HepG2 (cell line): ENCODE measurements at regions not wholly inside any gene's neighbourhood (a gene's known extent, or its start where the extent isn't known, plus 50 kb on each side); places are given as distances from the start of the nearest gene placed in this dataset.

Source experiments
- ADNP ChIP-seq: sonication (generic); formaldehyde crosslinking; IDR thresholded peaks from 2 replicates; pipeline ENCODE4 v1.4.0; 2020; ENCODE audit warnings: missing genetic modification reagents
- AHDC1 ChIP-seq: sonication (generic); formaldehyde crosslinking; IDR thresholded peaks from 2 replicates; pipeline ENCODE4 v1.5.1; 2020; ENCODE audit warnings: mild to moderate bottlenecking, missing genetic modification reagents, borderline replicate concordance
- BCL6 ChIP-seq: IDR thresholded peaks from 2 replicates; pipeline ENCODE4 v1.6.1; 2016; ENCODE audit warnings: missing genetic modification reagents, missing compliant biosample characterization
- CBX2 ChIP-seq, 2 experiments: fragments of 200-600 bp in 1 of 2; sonication (generic); formaldehyde crosslinking in 1 of 2; IDR thresholded peaks; 2 replicates each; pipeline versions ENCODE4 v1.7.0 to v1.8.1; 2018 to 2022; ENCODE audit warnings: low read depth in 2 of 2, low read length in 1 of 2, mild to moderate bottlenecking in 1 of 2, missing genetic modification reagents in 1 of 2
- DMAP1 ChIP-seq: IDR thresholded peaks from 2 replicates; pipeline ENCODE4 v1.6.1; 2016
- FOSL2 ChIP-seq: sonication (generic); formaldehyde crosslinking; IDR thresholded peaks from 2 replicates; pipeline ENCODE4 v1.4.0; 2020; ENCODE audit warnings: missing genetic modification reagents
- FOXA1 ChIP-seq, 2 experiments: fragments of 450-650 bp in 1 of 2; sonication (generic) in 1 of 2; formaldehyde crosslinking in 1 of 2; IDR thresholded peaks; 2 replicates each; pipeline versions ENCODE4 v1.4.0 to v1.6.1; 2016 to 2020; ENCODE audit warnings: missing genetic modification reagents in 1 of 2
- HDAC1 ChIP-seq: sonication (generic); formaldehyde crosslinking; IDR thresholded peaks from 2 replicates; pipeline ENCODE4 v1.5.1; 2020; ENCODE audit warnings: mild to moderate bottlenecking, missing genetic modification reagents
- HOXA3 ChIP-seq: sonication (generic); formaldehyde crosslinking; IDR thresholded peaks from 2 replicates; pipeline ENCODE4 v1.5.0; 2020; ENCODE audit warnings: missing genetic modification reagents
- MEIS2 ChIP-seq: sonication (generic); formaldehyde crosslinking; IDR thresholded peaks from 2 replicates; pipeline ENCODE4 v1.9.0; 2021; ENCODE audit warnings: mild to moderate bottlenecking, missing genetic modification reagents
- PAXIP1 ChIP-seq: sonication (generic); formaldehyde crosslinking; conservative IDR thresholded peaks from 2 replicates; pipeline ENCODE4 v1.4.0; 2020; ENCODE audit warnings: mild to moderate bottlenecking, missing genetic modification reagents, moderate library complexity
- RCOR2 ChIP-seq: IDR thresholded peaks from 2 replicates; pipeline ENCODE4 v1.6.1; 2016; ENCODE audit warnings: missing biosample characterization, missing genetic modification reagents
- SIN3A ChIP-seq: IDR thresholded peaks from 2 replicates; pipeline ENCODE4 v1.6.1; 2011; ENCODE audit warnings: low read depth, mild to moderate bottlenecking, control low read depth, low read length, borderline replicate concordance
- TBX3 ChIP-seq: fragments of 450-650 bp; IDR thresholded peaks from 2 replicates; pipeline ENCODE4 v1.6.1; 2017; ENCODE audit warnings: antibody characterized with exemption, mild to moderate bottlenecking, inconsistent platforms, borderline replicate concordance
- TF ChIP-seq, protein P1 (sequence below), 2 experiments: IDR thresholded peaks; 2 replicates each; pipeline ENCODE4 v1.6.1; 2011 to 2012; ENCODE audit warnings: low read length in 2 of 2, borderline replicate concordance in 1 of 2, low read depth in 1 of 2, mild to moderate bottlenecking in 1 of 2, moderate library complexity in 1 of 2
- TF ChIP-seq, protein P2 (sequence below): sonication (generic); formaldehyde crosslinking; IDR thresholded peaks from 2 replicates; pipeline ENCODE4 v1.5.0; 2020; ENCODE audit warnings: missing genetic modification reagents

- peak; percentile 70 for TF ChIP-seq PAXIP1 (CRISPR knock-in tag)
- TF ChIP-seq CBX2 (IDR thresholded peaks at IDR 0.05; ENCODE audit: low read depth, low read length) = no peak
- TF ChIP-seq CBX2 (CRISPR knock-in tag; IDR thresholded peaks at IDR 0.05; ENCODE audit: low read depth) = 0 out of 2 replicates have a peak, but pooled peaks have one; percentile 40
- peak; percentile 79; the same call in 1 of the 2 replicates for TF ChIP-seq AHDC1
- peak; percentile 52; the same call in 1 of the 2 replicates for TF ChIP-seq SIN3A
- TF ChIP-seq, protein P1, sequence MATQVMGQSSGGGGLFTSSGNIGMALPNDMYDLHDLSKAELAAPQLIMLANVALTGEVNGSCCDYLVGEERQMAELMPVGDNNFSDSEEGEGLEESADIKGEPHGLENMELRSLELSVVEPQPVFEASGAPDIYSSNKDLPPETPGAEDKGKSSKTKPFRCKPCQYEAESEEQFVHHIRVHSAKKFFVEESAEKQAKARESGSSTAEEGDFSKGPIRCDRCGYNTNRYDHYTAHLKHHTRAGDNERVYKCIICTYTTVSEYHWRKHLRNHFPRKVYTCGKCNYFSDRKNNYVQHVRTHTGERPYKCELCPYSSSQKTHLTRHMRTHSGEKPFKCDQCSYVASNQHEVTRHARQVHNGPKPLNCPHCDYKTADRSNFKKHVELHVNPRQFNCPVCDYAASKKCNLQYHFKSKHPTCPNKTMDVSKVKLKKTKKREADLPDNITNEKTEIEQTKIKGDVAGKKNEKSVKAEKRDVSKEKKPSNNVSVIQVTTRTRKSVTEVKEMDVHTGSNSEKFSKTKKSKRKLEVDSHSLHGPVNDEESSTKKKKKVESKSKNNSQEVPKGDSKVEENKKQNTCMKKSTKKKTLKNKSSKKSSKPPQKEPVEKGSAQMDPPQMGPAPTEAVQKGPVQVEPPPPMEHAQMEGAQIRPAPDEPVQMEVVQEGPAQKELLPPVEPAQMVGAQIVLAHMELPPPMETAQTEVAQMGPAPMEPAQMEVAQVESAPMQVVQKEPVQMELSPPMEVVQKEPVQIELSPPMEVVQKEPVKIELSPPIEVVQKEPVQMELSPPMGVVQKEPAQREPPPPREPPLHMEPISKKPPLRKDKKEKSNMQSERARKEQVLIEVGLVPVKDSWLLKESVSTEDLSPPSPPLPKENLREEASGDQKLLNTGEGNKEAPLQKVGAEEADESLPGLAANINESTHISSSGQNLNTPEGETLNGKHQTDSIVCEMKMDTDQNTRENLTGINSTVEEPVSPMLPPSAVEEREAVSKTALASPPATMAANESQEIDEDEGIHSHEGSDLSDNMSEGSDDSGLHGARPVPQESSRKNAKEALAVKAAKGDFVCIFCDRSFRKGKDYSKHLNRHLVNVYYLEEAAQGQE (IDR thresholded peaks at IDR 0.05; ENCODE audit: borderline replicate concordance in 1 of 2, low read depth in 1 of 2, low read length in 2 of 2) = peak in 1 of 2 experiments; percentile 25; a peak in 1 of 4 replicates
- peak; percentile 55; the same call in 1 of the 2 replicates for TF ChIP-seq FOXA1 (IDR thresholded peaks at IDR 0.05)
- TF ChIP-seq FOXA1 (CRISPR knock-in tag; IDR thresholded peaks at IDR 0.05) = peak; percentile 94
- TF ChIP-seq MEIS2 (CRISPR knock-in tag) = peak; percentile 75
- TF ChIP-seq, protein P2, sequence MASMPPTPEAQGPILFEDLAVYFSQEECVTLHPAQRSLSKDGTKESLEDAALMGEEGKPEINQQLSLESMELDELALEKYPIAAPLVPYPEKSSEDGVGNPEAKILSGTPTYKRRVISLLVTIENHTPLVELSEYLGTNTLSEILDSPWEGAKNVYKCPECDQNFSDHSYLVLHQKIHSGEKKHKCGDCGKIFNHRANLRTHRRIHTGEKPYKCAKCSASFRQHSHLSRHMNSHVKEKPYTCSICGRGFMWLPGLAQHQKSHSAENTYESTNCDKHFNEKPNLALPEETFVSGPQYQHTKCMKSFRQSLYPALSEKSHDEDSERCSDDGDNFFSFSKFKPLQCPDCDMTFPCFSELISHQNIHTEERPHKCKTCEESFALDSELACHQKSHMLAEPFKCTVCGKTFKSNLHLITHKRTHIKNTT (CRISPR knock-in tag) = no peak
- TF ChIP-seq HOXA3 (CRISPR knock-in tag) = no peak; the same call in 1 of the 2 replicates
- TF ChIP-seq BCL6 (CRISPR knock-in tag) = peak; percentile 87
- TF ChIP-seq FOSL2 = peak; percentile 75
- TF ChIP-seq DMAP1 (CRISPR knock-in tag) = no peak
- no peak for TF ChIP-seq ADNP (CRISPR knock-in tag)
- peak; percentile 37; the same call in 1 of the 2 replicates for TF ChIP-seq RCOR2 (CRISPR knock-in tag)
- peak; percentile 82; the same call in 1 of the 2 replicates for TF ChIP-seq TBX3
- TF ChIP-seq HDAC1 (CRISPR knock-in tag) = peak; percentile 61
Observed at GRCh38 chr20:39152126-39152525, 190.0 kb downstream of the DHX35 start (continued).
